ENCODE measurements at regions not wholly inside any gene's neighbourhood (a gene's known extent, or its start where the extent isn't known, plus 50 kb on each side); places are given as distances from the start of the nearest gene placed in this dataset.
"Not testable (repeated sequence)": the region's sequence is repeated elsewhere in the genome, so short reads cannot be mapped to it uniquely, and the experiment has no call there.

- no peak for DNase-seq (ENCODE audit: low read depth)
Observed at GRCh38 chr16:26717826-26718225, 348.9 kb upstream of the C16orf82 start.

GRCh38 chr16:26721290-26721689, 345.4 kb upstream of the C16orf82 start:
- DNase-seq (ENCODE audit: low read depth): no peak

GRCh38 chr16:26721957-26722356, 344.8 kb upstream of the C16orf82 start:
- not testable (repeated sequence) for DNase-seq (ENCODE audit: low read depth)

DNA sequence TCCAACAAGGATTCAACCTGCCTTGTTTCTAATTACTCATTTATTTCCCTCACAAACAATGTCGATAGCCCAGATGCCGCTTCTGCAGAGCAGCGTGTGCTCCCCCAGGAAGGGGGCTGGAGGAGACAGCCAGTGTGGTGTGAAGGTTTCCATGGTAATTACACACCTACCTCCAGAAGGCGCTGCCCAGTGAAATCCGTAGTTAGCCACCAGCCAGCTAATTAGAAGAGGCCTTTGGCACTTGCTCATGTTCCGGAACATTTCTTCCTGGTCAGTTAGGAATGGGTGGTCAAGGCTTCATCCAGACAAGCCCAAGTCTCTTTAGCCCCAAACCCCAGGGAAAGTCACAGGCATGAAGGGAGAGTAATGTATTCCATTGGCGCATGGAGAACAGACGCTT, 342.5 kb upstream of the C16orf82 start:
- no peak for DNase-seq (ENCODE audit: low read depth)

DNA sequence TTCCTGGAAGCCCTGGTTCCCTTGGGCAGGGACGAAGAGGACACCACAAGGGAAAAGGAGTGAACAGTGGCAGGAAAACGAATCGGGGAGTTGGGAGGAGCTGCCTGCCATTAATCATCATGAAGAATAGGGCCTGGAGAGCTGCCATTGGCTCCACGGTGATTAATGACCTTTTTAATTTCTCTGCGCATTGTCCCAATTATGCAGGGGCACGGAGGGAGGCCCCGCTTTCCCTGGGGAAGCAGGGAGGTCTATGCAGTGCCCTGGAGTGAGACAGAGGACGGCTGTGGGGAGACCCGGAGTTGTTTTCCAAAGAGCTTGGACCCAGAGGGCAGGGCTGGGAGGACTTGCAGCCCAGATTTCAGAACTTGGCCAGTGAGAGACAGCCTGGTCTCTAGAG, 338.9 kb upstream of the C16orf82 start:
- no peak for DNase-seq (ENCODE audit: low read depth)

- no peak for DNase-seq (ENCODE audit: low read depth)
Observed at GRCh38 chr16:26729951-26730541, 336.7 kb upstream of the C16orf82 start.

- no peak for DNase-seq (ENCODE audit: low read depth)
Observed at GRCh38 chr16:26731729-26732128, 335.0 kb upstream of the C16orf82 start.

GRCh38 chr16:26733710-26734109, 333.0 kb upstream of the C16orf82 start:
- no peak for DNase-seq (ENCODE audit: low read depth)

DNA sequence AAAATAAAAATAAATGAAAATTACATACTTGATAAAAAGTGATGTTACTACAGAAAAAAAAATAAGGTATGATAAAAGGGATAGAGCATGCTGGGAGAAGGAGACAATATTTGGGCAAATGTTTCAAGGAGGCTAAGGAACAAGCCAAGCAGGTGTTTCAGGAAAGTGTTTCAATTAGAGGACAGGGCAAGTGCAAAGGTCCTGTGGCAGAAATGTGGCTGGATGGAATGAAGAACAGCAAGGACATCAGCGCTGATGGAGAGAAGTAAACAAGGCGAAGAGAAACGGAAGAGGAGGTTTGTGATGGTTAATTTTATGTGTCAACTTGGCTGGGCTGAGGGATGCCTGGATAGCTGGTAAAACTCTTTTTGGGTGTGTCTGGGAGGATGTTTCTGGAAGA, 331.2 kb upstream of the C16orf82 start:
- no peak for DNase-seq (ENCODE audit: low read depth)

DNA sequence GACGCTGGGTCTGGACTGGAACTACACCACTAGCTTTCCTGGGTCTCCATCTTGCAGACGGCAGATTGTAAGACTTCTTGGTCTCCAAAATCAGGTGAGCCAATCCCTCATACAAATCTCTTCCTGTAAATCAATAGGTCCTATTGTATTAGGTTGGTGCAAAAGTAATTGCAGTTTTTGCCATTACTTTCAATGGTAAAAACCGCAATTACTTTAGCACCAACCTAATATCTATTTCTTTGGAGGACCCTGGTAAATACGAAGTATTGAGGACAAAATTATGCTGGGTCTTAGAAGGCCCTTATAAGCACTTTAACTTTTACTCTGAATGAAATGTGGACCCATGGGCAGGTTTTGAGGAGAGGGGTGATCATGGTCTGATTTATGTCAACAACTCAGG, 330.6 kb upstream of the C16orf82 start:
- no peak for DNase-seq (ENCODE audit: low read depth)

- DNase-seq (ENCODE audit: low read depth): no peak
Observed at GRCh38 chr16:26740771-26741170, 326.0 kb upstream of the C16orf82 start.

DNA sequence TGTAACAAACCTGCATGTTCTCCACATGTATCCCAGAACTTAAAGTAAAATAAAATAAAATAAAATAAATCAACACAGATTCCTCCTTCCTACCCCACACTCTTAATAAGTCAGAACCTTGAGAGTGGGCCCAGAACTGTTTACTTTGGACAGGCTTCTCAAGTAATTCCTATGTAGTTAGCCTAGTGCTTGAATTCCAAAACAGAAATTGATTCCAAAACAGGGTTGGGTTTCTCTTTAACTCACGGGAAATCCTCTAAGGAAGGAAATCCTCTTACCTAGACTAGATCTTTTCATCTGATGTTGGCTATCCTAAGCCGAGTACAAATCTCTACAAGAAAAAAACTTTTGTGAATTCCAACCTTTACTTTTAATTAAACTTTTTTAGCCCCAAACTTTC, 324.7 kb upstream of the C16orf82 start:
- DNase-seq (ENCODE audit: low read depth): no peak

DNA sequence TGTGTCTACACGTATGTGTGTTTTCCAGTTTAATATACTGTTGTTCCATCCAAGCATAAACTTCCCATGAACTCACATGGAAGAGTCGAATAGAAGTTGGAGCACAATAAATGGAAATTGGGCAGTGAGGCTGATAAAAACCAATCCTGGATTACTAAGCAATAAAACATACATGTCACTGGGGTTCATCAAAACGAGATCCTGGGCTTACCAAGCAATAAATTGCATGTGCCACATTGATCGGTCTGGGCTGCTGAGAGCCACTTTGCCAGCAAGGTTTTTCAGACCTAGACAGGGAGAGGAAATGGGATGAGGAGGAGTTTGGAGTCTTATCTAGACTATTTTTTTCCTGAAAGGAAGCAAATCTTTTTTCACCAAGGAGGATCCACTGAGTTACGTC, 322.3 kb upstream of the C16orf82 start:
- no peak for DNase-seq (ENCODE audit: low read depth)

- no peak for DNase-seq (ENCODE audit: low read depth)
Observed at GRCh38 chr16:26747760-26748159, 319.0 kb upstream of the C16orf82 start.

- no peak for DNase-seq (ENCODE audit: low read depth)
Observed at GRCh38 chr16:26749072-26749471, 317.7 kb upstream of the C16orf82 start.

GRCh38 chr16:26752166-26752565, 314.6 kb upstream of the C16orf82 start:
- DNase-seq (ENCODE audit: low read depth): no peak

DNA sequence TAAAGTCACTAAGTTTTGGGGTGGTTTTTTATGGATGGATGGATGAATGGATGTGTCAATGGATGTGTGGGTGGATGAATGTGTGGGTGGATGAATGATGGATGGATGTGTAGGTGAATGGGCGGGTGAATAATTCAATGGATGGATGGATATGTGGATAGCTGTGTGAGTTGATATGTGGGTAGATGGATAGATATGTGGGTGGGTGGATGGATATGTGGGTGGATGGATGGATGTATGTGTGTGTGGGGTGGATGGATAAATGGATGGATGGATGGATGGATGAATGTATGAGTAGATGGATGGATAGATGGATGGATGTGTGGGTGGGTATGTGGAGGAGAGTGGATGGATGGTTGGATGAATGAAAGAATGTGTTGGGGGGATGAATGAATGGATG, 310.1 kb upstream of the C16orf82 start:
- DNase-seq (ENCODE audit: low read depth): no peak

GRCh38 chr16:26762594-26762993, 304.1 kb upstream of the C16orf82 start:
- no peak for DNase-seq (ENCODE audit: low read depth)

DNA sequence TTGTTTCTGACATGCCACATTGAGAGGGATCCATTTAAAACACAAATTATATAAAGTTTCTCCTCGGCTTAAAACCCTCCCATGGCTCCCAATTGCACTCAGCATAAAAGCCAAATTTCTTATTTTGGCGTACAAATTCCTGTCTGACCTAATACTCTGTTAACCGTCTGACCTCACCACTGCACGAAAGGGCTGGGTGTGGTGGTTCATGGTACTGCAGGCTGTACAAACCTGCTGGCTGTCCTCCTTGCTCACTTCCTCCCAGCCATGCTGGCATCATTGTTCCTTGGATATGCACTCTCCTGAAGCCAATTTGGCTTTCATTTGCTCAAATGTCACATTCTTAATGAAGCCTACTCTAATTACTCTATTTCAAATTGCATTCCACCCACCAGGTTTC, 301.6 kb upstream of the C16orf82 start:
- no peak for DNase-seq (ENCODE audit: low read depth)

- DNase-seq (ENCODE audit: low read depth): no peak
Observed at GRCh38 chr16:26768385-26769010, 298.2 kb upstream of the C16orf82 start.

GRCh38 chr16:26770547-26770946, 296.2 kb upstream of the C16orf82 start:
- DNase-seq (ENCODE audit: low read depth): no peak

GRCh38 chr16:26772503-26772902, 294.2 kb upstream of the C16orf82 start:
- DNase-seq (ENCODE audit: low read depth): no peak

GRCh38 chr16:26777821-26778220, 288.9 kb upstream of the C16orf82 start:
- no peak for DNase-seq (ENCODE audit: low read depth)

GRCh38 chr16:26787924-26788323, 278.8 kb upstream of the C16orf82 start:
- no peak for DNase-seq (ENCODE audit: low read depth)

Data from forelimb muscle (tissue), 1 donor.